H1 (cell line): ENCODE measurements at regions not wholly inside any gene's neighbourhood (a gene's known extent, or its start where the extent isn't known, plus 50 kb on each side); places are given as distances from the start of the nearest gene placed in this dataset.

Source experiments
- CTBP2 ChIP-seq: IDR thresholded peaks from 2 replicates; pipeline ENCODE4 v1.7.0; 2011; ENCODE audit warnings: borderline replicate concordance, mild to moderate bottlenecking, moderate library complexity, mixed read lengths, low read length; ENCODE audit not compliant: insufficient read depth, insufficient read length
- EP300 ChIP-seq, 2 experiments: IDR thresholded peaks; 1 replicate in 1 of 2; 2 replicates in 1 of 2; pipeline ENCODE4 v1.6.1; 2011 to 2012; ENCODE audit warnings: low read depth in 2 of 2, low read length in 2 of 2, mild to moderate bottlenecking in 2 of 2, borderline replicate concordance in 1 of 2, inconsistent platforms in 1 of 2, moderate library complexity in 1 of 2
- FOSL1 ChIP-seq: IDR thresholded peaks from 2 replicates; pipeline ENCODE4 v1.6.1; 2011; ENCODE audit warnings: mild to moderate bottlenecking, low read depth, low read length, moderate library complexity; ENCODE audit not compliant: insufficient read depth
- JUND ChIP-seq: IDR thresholded peaks from 2 replicates; pipeline ENCODE4 v1.6.1; 2011; ENCODE audit warnings: mild to moderate bottlenecking, improper control_type of control experiment, low read length
- SIX5 ChIP-seq: IDR thresholded peaks from 2 replicates; pipeline ENCODE4 v1.6.1; 2011; ENCODE audit warnings: mild to moderate bottlenecking, low read depth, low read length
- SP1 ChIP-seq: IDR thresholded peaks from 2 replicates; pipeline ENCODE4 v1.6.1; 2011; ENCODE audit warnings: low read depth, low read length
- TBP ChIP-seq: IDR thresholded peaks from 2 replicates; pipeline ENCODE4 v1.6.1; 2011; ENCODE audit warnings: low read depth, low read length, improper control_type of control experiment

GRCh38 chr5:162567644-162568043, 500.1 kb downstream of the GABRG2 start (continued):
- TF ChIP-seq TBP (no peak), EP300 (IDR thresholded peaks at IDR 0.05; ENCODE audit: borderline replicate concordance in 1 of 2, low read depth in 2 of 2, low read length in 2 of 2) (no peak), JUND (no peak), CTBP2 (no peak), FOSL1 (no peak), SP1 (no peak), SIX5 (no peak)
